Activated CD4-positive, alpha-beta T cell treated with anti-CD3 and anti-CD28 coated beads, Interleukin-2, amount 50 U/mL, for 4 hours (primary cell): ENCODE measurements at regions not wholly inside any gene's neighbourhood (a gene's known extent, or its start where the extent isn't known, plus 50 kb on each side); places are given as distances from the start of the nearest gene placed in this dataset.
"Not testable (repeated sequence)": the region's sequence is repeated elsewhere in the genome, so short reads cannot be mapped to it uniquely, and the experiment has no call there.

Experiments
- DNase-seq, 2 experiments: peaks; one replicate each; pipeline ENCODE4 v3.0.0-alpha.2; 2020

GRCh38 chr1:30660241-30660640 lies 63.1 kb downstream of the MATN1 start:
- no peak for DNase-seq

DNA sequence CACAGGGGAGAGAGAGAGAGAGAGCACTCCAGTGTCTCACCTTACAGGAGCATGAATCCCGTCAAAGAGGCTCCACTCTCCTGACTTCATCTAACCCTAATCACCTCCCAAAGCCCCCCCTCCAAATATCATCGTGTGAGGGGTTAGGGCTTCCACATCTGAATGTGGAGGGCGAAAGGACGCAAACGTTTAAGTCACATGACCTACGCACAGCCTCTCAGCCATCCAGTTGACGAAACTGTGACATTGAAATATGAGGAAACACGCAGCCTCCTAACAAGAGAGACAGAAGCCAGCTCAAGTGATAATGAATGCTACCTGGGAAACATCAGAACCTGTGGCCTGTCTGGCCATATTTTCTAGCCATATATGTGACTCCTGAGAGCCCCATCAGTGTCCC lies 63.7 kb downstream of the MATN1 start:
- no peak for DNase-seq

DNA sequence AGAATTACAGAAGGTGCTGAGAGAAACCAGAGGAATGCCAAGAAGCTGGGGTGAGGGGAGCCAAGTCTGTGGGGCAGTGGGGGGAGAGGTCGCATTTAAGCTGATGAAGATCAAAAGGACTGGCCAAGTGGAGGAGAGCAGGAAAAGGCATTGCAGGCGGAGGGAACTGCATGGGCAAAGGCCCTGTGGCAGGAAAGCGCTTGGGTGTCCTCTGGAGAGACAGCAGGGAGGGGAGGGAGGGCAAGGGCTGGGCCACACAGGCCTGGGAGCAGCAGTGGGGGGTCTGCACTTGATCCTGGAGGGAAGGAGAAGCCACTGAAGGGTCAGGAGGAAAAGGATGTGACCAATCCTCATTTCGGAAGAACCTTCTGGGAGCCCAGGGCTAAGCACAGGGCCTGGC lies 65.0 kb downstream of the MATN1 start:
- DNase-seq, result not testable (repeated sequence)

- no peak for DNase-seq
Observed at GRCh38 chr1:30658014-30658336, 65.4 kb downstream of the MATN1 start.

- DNase-seq, result no peak
Observed at GRCh38 chr1:30657131-30658013, 66.0 kb downstream of the MATN1 start.

DNA sequence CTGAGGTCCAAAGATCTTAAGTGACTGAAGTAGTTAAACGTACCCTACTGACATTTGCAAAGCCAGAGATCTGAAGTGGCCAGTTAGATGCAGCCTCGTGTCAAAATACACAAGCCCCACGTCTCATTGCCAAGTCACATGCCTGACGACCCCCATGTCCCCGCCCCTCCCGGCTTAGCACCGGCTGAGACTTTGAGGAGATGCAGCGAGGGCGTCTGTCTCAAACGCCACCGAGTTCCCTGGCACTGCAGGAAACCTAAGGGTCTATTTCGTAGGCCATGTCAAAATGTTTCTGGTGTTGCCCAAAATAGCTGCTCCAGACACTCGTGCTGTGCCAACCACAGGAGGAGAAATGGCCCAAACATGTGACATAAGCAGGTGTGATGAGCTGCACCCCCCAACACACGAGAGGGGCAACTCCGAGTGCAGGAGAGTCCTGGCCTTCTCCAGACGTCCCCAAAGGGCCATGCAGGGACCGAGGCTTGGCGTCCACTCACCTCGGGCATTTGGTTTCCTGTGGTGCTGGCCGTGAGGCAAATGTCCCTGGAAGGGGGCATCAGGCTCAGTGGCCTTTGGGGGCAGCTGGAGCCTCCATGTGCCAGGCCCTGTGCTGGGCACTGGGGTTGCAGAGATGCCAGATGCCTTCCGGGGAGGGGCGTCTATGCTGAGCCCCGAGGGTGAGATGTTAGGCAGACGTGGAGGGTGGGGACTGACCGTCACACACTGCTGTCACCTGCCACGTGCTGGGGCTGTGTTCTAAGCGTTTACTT lies 67.0 kb downstream of the MATN1 start:
- no peak for DNase-seq

DNA sequence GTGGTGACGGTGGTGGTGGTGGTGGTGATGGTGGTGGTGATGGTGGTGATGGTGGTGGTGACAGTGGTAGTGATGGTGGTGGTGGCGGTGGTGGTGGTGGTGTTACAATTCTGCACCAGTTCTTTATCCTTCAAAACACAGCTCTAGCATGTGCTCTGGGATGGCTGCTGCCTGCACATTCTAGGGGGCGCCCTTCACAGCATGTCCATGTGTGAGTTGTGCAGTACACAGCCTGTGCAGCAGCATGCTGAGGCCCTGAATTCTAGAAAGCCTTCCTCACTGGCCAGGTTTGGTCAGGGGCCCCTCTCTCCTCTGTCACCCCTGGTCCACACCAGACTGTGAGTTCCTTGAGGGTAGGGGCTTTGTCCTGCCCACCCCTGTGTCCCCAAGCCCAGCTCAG lies 67.7 kb downstream of the MATN1 start:
- no peak for DNase-seq

GRCh38 chr1:30654188-30654587 lies 69.2 kb downstream of the MATN1 start:
- no peak for DNase-seq

GRCh38 chr1:30652152-30652841 lies 71.1 kb downstream of the MATN1 start:
- no peak for DNase-seq

DNA sequence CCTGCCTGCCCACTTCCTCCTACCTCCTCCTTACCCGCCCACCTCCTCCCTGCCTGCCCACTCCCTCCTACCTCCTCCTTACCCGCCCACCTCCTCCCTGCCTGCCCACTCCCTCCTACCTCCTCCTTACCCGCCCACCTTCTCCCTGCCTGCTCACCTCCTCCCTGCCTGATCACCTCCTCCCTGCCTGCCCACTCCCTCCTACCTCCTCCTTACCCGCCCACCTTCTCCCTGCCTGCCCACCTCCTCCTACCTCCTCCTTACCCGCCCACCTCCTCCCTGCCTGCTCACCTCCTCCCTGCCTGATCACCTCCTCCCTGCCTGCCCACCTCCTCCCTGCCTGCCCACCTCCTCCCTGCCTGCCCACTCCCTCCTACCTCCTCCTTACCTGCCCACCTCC lies 72.0 kb downstream of the MATN1 start:
- DNase-seq, result not testable (repeated sequence)

- DNase-seq, result no peak
Observed at GRCh38 chr1:30650968-30651320, 72.4 kb downstream of the MATN1 start.

- no peak for DNase-seq
Observed at GRCh38 chr1:30650038-30650967, 73.1 kb downstream of the MATN1 start.

GRCh38 chr1:30649321-30649991 lies 73.9 kb downstream of the MATN1 start:
- no peak for DNase-seq

- DNase-seq, result no peak
Observed at GRCh38 chr1:30648408-30649000, 74.9 kb downstream of the MATN1 start.

DNA sequence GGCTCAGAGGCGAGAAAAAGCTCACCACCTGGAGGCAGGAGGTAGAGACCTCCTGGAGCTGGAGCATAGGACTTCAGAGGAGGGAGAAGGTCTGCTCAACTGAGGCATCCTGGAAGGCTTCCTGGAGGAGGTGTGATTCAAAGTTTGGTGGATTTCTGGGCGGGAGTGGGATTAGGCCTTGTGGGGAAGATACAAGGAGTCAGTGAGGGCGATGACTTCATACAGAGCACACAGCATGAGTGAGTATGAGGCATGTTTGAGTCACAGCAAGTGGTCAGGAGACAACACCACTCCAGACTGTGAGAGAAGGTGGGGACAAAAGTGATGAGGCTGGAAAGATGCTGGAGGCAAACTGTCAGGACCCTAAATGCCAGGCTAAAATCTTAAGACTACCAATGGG lies 77.6 kb downstream of the MATN1 start:
- DNase-seq, result no peak

- DNase-seq, result no peak
Observed at GRCh38 chr1:30642391-30643120, 80.8 kb downstream of the MATN1 start.

DNA sequence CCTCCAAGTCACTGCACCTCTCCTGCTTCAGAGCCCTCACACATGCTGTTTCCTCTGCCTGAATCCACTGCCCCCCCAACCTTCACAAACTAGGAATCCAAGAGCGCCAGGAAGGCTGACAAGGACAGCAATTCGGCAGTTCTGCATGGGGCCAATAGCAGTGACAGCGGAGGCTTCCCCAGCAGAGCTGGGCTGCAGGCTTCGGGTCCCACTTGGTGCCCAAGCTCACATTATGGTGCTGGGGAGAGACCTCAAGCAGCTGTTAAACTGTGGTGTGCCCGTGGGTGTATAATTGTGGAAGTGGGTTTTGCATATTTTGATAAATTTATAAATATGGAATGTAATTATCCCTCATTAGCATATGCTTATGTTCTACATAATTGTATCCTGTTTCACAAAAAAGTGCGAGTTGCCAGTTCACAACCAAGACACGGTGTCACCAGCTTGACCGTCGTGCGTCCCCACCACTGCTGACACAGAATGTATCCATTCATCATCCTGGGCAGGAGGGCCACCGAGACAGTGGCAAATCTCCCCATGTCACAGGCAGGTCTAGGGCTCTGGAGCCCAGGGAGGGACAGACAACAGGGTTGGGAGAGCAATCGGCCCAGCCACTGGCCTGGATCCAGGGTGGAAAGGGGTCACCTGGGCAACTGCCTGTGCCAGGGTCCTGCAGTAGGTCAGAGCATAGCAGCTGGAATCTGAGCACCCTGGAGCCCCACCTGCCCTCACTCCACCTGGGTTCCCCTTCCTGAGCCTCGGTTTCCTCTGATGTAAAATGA lies 81.6 kb downstream of the MATN1 start:
- no peak for DNase-seq

DNA sequence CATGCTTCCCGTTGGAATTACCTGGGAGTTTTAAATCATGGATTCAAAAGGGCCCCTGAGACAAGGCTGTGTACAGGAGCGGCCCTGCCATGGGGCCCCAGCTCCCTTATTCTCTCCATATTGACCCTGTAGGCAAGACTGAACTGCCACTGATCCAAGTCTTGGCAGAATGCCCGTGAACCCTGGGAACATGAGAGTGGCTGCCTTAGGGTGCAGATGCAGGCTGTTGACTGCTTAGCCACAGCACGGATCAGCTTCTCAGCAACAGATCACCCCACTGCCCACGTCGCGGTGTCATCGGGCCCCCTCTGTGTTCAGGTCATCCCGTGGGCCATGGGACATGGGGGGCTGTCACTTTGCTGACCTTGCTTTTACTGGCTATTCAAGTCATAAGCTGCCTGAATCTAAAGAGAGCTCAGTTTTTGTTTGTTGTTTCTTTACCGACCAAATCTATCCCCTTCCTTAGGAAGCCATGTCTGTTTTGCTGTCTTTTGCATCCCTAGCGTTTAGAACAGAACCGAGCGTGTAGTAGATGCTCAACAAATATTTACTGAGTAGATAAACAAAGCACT lies 83.4 kb downstream of the MATN1 start:
- no peak for DNase-seq

DNA sequence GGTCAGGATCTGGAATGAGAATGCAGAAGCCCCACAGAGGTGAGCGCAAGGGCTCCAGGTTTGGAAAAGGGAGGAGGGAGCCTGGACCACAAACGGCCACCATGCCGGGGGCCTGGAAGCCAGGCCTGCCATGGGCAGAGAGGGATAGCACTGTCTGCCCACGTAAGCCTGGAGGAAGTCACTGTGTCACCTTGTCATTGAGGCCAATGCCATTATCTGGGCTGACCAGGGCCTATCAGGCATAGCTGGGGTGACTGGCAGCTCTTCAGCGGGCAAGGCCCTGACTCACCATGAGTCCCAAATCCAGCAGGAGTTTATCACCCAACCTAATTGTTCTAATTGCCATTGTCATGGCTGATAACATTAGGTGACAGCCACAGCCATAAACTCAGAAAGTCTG lies 84.6 kb downstream of the MATN1 start:
- DNase-seq, result no peak

DNA sequence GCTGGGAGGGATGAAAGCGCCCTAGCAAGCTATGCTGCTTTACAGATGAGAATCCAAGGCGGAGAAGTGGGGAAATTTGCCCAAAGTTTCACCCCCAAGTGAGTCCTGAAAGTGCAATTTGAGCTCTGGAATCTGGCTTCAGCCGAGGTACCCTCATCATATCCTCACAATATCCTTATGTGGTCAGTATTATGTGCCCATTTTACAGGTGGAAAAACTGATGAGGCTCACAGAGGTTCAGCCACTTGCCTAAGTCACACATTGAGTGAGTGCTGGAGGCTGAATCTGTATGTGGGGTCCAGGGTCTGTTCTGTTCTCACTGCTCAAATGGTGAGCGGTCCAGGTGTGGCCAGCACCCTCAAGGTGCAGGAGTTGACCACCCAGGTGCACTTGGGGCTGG lies 85.3 kb downstream of the MATN1 start:
- DNase-seq, result no peak
